Spinal cord (tissue), 9 donors: ENCODE measurements at regions not wholly inside any gene's neighbourhood (a gene's known extent, or its start where the extent isn't known, plus 50 kb on each side); places are given as distances from the start of the nearest gene placed in this dataset.

Source experiments
- DNase-seq, 6 donors: peaks; one replicate each; pipeline versions ENCODE4 v3.0.0 to v3.0.0-alpha.2; 2013 to 2015; ENCODE audit warnings: low spot score in 6 of 6, low read depth in 4 of 6
- H3K27ac ChIP-seq: one replicate; pipeline ENCODE4 v1.5.1; 2013; ENCODE audit warnings: low read depth, low read length, control low read depth
- H3K27me3 ChIP-seq: one replicate; pipeline ENCODE4 v1.6.1; 2013; ENCODE audit warnings: low read length; ENCODE audit not compliant: control insufficient read depth, insufficient read depth
- H3K36me3 ChIP-seq: one replicate; pipeline ENCODE4 v1.6.1; 2013; ENCODE audit warnings: low read length; ENCODE audit not compliant: control insufficient read depth, insufficient read depth
- H3K4me1 ChIP-seq: one replicate; pipeline ENCODE4 v1.6.1; 2013; ENCODE audit warnings: low read length; ENCODE audit not compliant: control insufficient read depth, insufficient read depth
- H3K4me3 ChIP-seq: one replicate; pipeline ENCODE4 v1.5.1; 2013; ENCODE audit warnings: low read depth, low read length, control low read depth
- H3K9me3 ChIP-seq: one replicate; pipeline ENCODE4 v1.6.1; 2013; ENCODE audit warnings: low read length; ENCODE audit not compliant: control insufficient read depth, insufficient read depth
- WGBS: methylation state at CpG from one replicate; pipeline ENCODE4 v1.1.5; 2013; ENCODE audit warnings: missing lambda C conversion rate; ENCODE audit not compliant: insufficient coverage; 5-methylcytosine and 5-hydroxymethylcytosine counted together
- donor health status: healthy.

GRCh38 chr4:148530114-148530513 is 87.9 kb upstream of the NR3C2 start:
- Histone ChIP-seq H3K27ac (no peak overlapping the region), H3K4me3 (no peak overlapping the region), H3K36me3 (no peaks in the 10 kb centered on the region), H3K9me3 (no peaks in the 10 kb centered on the region), H3K4me1 (no peaks in the 10 kb centered on the region), H3K27me3 (no peaks in the 10 kb centered on the region)
- DNase-seq, result no peak

- no peak overlapping the region for H3K27ac ChIP-seq
- no peak for DNase-seq
- no peaks in the 10 kb centered on the region for H3K4me1 ChIP-seq
- no peaks in the 10 kb centered on the region for H3K36me3 ChIP-seq
- no peak overlapping the region for H3K4me3 ChIP-seq
- H3K27me3 ChIP-seq, result no peaks in the 10 kb centered on the region
- H3K9me3 ChIP-seq, result no peaks in the 10 kb centered on the region
These were observed 85.4 kb upstream of the NR3C2 start for GRCh38 chr4:148527571-148527970.

- H3K27me3 ChIP-seq, result no peaks in the 10 kb centered on the region
- WGBS, result no CpG with 5 or more reads among the region's 4 CpGs
- no peak overlapping the region for H3K27ac ChIP-seq
- H3K36me3 ChIP-seq, result no peaks in the 10 kb centered on the region
- no peaks in the 10 kb centered on the region for H3K4me1 ChIP-seq
- no peak overlapping the region for H3K4me3 ChIP-seq
- DNase-seq, result no peak
- H3K9me3 ChIP-seq, result peaks cover 3% of the 10 kb centered on the region
These were observed 80.8 kb upstream of the NR3C2 start for GRCh38 chr4:148522995-148523394.

- no CpG with 5 or more reads among the region's 1 CpG for WGBS
These were observed 73.0 kb upstream of the NR3C2 start for GRCh38 chr4:148515248-148515647.

GRCh38 chr4:148514581-148514980 is 72.4 kb upstream of the NR3C2 start:
- Histone ChIP-seq H3K9me3 (peaks cover 5% of the 10 kb centered on the region), H3K4me3 (no peak overlapping the region), H3K4me1 (no peaks in the 10 kb centered on the region), H3K27me3 (no peaks in the 10 kb centered on the region), H3K27ac (no peak overlapping the region), H3K36me3 (no peaks in the 10 kb centered on the region)
- WGBS, result no CpG with 5 or more reads among the region's 2 CpGs
- DNase-seq, result no peak

More at GRCh38 chr4:148515248-148515647, 73.0 kb upstream of the NR3C2 start:
- DNase-seq, result no peak
- Histone ChIP-seq H3K4me1 (no peaks in the 10 kb centered on the region), H3K27me3 (no peaks in the 10 kb centered on the region), H3K27ac (no peak overlapping the region), H3K9me3 (peaks cover 5% of the 10 kb centered on the region), H3K36me3 (no peaks in the 10 kb centered on the region), H3K4me3 (no peak overlapping the region)

GRCh38 chr4:148514041-148514440 is 71.8 kb upstream of the NR3C2 start:
- H3K27me3 ChIP-seq, result no peaks in the 10 kb centered on the region
- no peak for DNase-seq
- WGBS, result no CpG with 5 or more reads among the region's 1 CpG
- H3K27ac ChIP-seq, result no peak overlapping the region
- no peaks in the 10 kb centered on the region for H3K4me1 ChIP-seq
- peaks cover 2% of the 10 kb centered on the region for H3K9me3 ChIP-seq
- no peaks in the 10 kb centered on the region for H3K36me3 ChIP-seq
- H3K4me3 ChIP-seq, result no peak overlapping the region

- Histone ChIP-seq H3K4me3 (no peak overlapping the region), H3K4me1 (no peaks in the 10 kb centered on the region), H3K27ac (no peak overlapping the region), H3K9me3 (no peaks in the 10 kb centered on the region), H3K36me3 (no peaks in the 10 kb centered on the region), H3K27me3 (no peaks in the 10 kb centered on the region)
- DNase-seq, result no peak
- WGBS, result 100% methylated on average over 1 of the region's 2 CpGs
These were observed 68.0 kb upstream of the NR3C2 start for GRCh38 chr4:148510211-148510610.

- DNase-seq, result no peak
- no CpG with 5 or more reads among the region's 1 CpG for WGBS
These were observed 61.5 kb upstream of the NR3C2 start for GRCh38 chr4:148503681-148504080.

GRCh38 chr4:148497258-148497657 is 55.0 kb upstream of the NR3C2 start:
- no peaks in the 10 kb centered on the region for H3K36me3 ChIP-seq
- H3K27ac ChIP-seq, result no peak overlapping the region
- H3K4me3 ChIP-seq, result no peak overlapping the region
- H3K9me3 ChIP-seq, result peaks cover 1% of the 10 kb centered on the region
- no peaks in the 10 kb centered on the region for H3K4me1 ChIP-seq
- DNase-seq, result no peak
- H3K27me3 ChIP-seq, result no peaks in the 10 kb centered on the region
- WGBS, result no CpG with 5 or more reads among the region's 2 CpGs

More at GRCh38 chr4:148503681-148504080, 61.5 kb upstream of the NR3C2 start:
- H3K4me3 ChIP-seq, result no peak overlapping the region
- H3K27me3 ChIP-seq, result no peaks in the 10 kb centered on the region
- H3K9me3 ChIP-seq, result peaks cover 1% of the 10 kb centered on the region
- H3K27ac ChIP-seq, result no peak overlapping the region
- no peaks in the 10 kb centered on the region for H3K36me3 ChIP-seq
- no peaks in the 10 kb centered on the region for H3K4me1 ChIP-seq

- Histone ChIP-seq H3K4me1 (no peaks in the 10 kb centered on the region), H3K4me3 (no peak overlapping the region), H3K36me3 (no peaks in the 10 kb centered on the region), H3K27me3 (no peaks in the 10 kb centered on the region), H3K9me3 (no peaks in the 10 kb centered on the region), H3K27ac (no peak overlapping the region)
- no CpG with 5 or more reads among the region's 1 CpG for WGBS
- no peak for DNase-seq
These were observed 53.2 kb upstream of the NR3C2 start for GRCh38 chr4:148495463-148495862.
